H9 (cell line): ENCODE measurements at regions not wholly inside any gene's neighbourhood (a gene's known extent, or its start where the extent isn't known, plus 50 kb on each side); places are given as distances from the start of the nearest gene placed in this dataset.

Source experiments
- DNase-seq: peaks from one replicate; pipeline ENCODE4 v3.0.0-alpha.2; 2017
- H2AFZ ChIP-seq: one replicate; pipeline ENCODE4 v1.6.1; 2013; ENCODE audit warnings: mild to moderate bottlenecking, low read length, control low read depth, moderate library complexity
- H2AK5ac ChIP-seq: 2 replicates; pipeline ENCODE4 v1.6.1; 2013; ENCODE audit warnings: low read length, control low read depth, mixed read lengths; ENCODE audit not compliant: insufficient read length
- H2BK120ac ChIP-seq: one replicate; pipeline ENCODE4 v1.6.1; 2013; ENCODE audit warnings: low read depth, mild to moderate bottlenecking, low read length, control low read depth, inconsistent platforms; ENCODE audit not compliant: poor library complexity, severe bottlenecking
- H2BK12ac ChIP-seq: 2 replicates; pipeline ENCODE4 v1.6.1; 2013; ENCODE audit warnings: low read length, control low read depth, mixed read lengths, low read depth; ENCODE audit not compliant: insufficient read length
- H2BK15ac ChIP-seq: 2 replicates; pipeline ENCODE4 v1.6.1; 2013; ENCODE audit warnings: low read depth, low read length, control low read depth
- H2BK20ac ChIP-seq: one replicate; pipeline ENCODE4 v1.6.1; 2013; ENCODE audit warnings: low read depth, mild to moderate bottlenecking, low read length, control low read depth, inconsistent platforms; ENCODE audit not compliant: poor library complexity, severe bottlenecking
- H2BK5ac ChIP-seq: 2 replicates; pipeline ENCODE4 v1.6.1; 2013; ENCODE audit warnings: low read length, control low read depth, mixed read lengths; ENCODE audit not compliant: insufficient read length
- H3K14ac ChIP-seq: 2 replicates; pipeline ENCODE4 v1.6.1; 2013; ENCODE audit warnings: low read length, control low read depth; ENCODE audit not compliant: insufficient read depth
- H3K18ac ChIP-seq: 2 replicates; pipeline ENCODE4 v1.6.1; 2013; ENCODE audit warnings: low read depth, mild to moderate bottlenecking, mixed read lengths, low read length, control low read depth; ENCODE audit not compliant: insufficient read length
- H3K23ac ChIP-seq: 2 replicates; pipeline ENCODE4 v1.6.1; 2013; ENCODE audit warnings: low read length, control low read depth, mixed read lengths, low read depth; ENCODE audit not compliant: insufficient read length
- H3K23me2 ChIP-seq: 2 replicates; pipeline ENCODE4 v1.6.1; 2013; ENCODE audit warnings: low read depth, mild to moderate bottlenecking, mixed read lengths, low read length, control low read depth; ENCODE audit not compliant: insufficient read length, poor library complexity, severe bottlenecking
- H3K27ac ChIP-seq: 2 replicates; pipeline ENCODE4 v1.5.1; 2013; ENCODE audit warnings: low read length, control low read depth, mixed read lengths, low read depth; ENCODE audit not compliant: insufficient read length
- H3K27me3 ChIP-seq: 2 replicates; pipeline ENCODE4 v1.6.1; 2013; ENCODE audit warnings: low read length, control low read depth, inconsistent platforms; ENCODE audit not compliant: insufficient read depth
- H3K4ac ChIP-seq: 2 replicates; pipeline ENCODE4 v1.6.1; 2013; ENCODE audit warnings: low read depth, mild to moderate bottlenecking, control low read depth, inconsistent platforms, low read length, moderate library complexity
- H3K4me1 ChIP-seq: 2 replicates; pipeline ENCODE4 v1.6.1; 2013; ENCODE audit warnings: low read length, control low read depth, inconsistent platforms; ENCODE audit not compliant: insufficient read depth
- H3K4me2 ChIP-seq: 2 replicates; pipeline ENCODE4 v1.6.1; 2013; ENCODE audit warnings: low read length, control low read depth, mixed read lengths; ENCODE audit not compliant: insufficient read length, insufficient read depth
- H3K56ac ChIP-seq: 2 replicates; pipeline ENCODE4 v1.6.1; 2013; ENCODE audit warnings: low read depth, mild to moderate bottlenecking, mixed read lengths, low read length, control low read depth; ENCODE audit not compliant: insufficient read length
- H3K79me1 ChIP-seq: 2 replicates; pipeline ENCODE4 v1.6.1; 2013; ENCODE audit warnings: low read depth, mild to moderate bottlenecking, moderate library complexity, low read length, control low read depth, inconsistent platforms; ENCODE audit not compliant: insufficient read depth, poor library complexity, severe bottlenecking
- H3K79me2 ChIP-seq: 2 replicates; pipeline ENCODE4 v1.6.1; 2013; ENCODE audit warnings: low read length, control low read depth, inconsistent platforms; ENCODE audit not compliant: insufficient read depth
- H3K9ac ChIP-seq: 2 replicates; pipeline ENCODE4 v1.6.1; 2013; ENCODE audit warnings: low read length, control low read depth, mixed read lengths; ENCODE audit not compliant: insufficient read length; ENCODE audit errors: extremely low read depth
- H3K9me3 ChIP-seq: one replicate; pipeline ENCODE4 v1.6.1; 2013; ENCODE audit warnings: low read depth, low read length, inconsistent platforms; ENCODE audit not compliant: control insufficient read depth
- H3T11ph ChIP-seq: one replicate; pipeline ENCODE4 v1.6.1; 2013; ENCODE audit warnings: mild to moderate bottlenecking, low read length, control low read depth, inconsistent platforms
- H4K20me1 ChIP-seq: one replicate; pipeline ENCODE4 v1.6.1; 2013; ENCODE audit not compliant: control insufficient read depth, insufficient read length, insufficient read depth
- H4K5ac ChIP-seq: 2 replicates; pipeline ENCODE4 v1.6.1; 2013; ENCODE audit warnings: low read depth, mild to moderate bottlenecking, mixed read lengths, low read length, control low read depth; ENCODE audit not compliant: insufficient read length
- H4K8ac ChIP-seq: replicated peaks from 2 replicates; pipeline ENCODE4 v1.6.1; 2013; ENCODE audit warnings: low read length, control low read depth, mixed read lengths, low read depth; ENCODE audit not compliant: insufficient read length
- H4K91ac ChIP-seq: 2 replicates; pipeline ENCODE4 v1.6.1; 2013; ENCODE audit warnings: low read depth, mild to moderate bottlenecking, moderate library complexity, mixed read lengths, low read length, control low read depth; ENCODE audit not compliant: insufficient read length
- H3K27ac Mint-ChIP-seq, 3 experiments: 2 replicates in 2 of 3; 3 replicates in 1 of 3; pipeline ENCODE4 v1.8.0; 2020 to 2021; ENCODE audit warnings: mixed read lengths in 3 of 3, mild to moderate bottlenecking in 1 of 3, moderate library complexity in 1 of 3
- H3K27me3 Mint-ChIP-seq: 2 replicates; pipeline ENCODE4 v1.8.0; 2021; ENCODE audit warnings: low read depth, mild to moderate bottlenecking, moderate library complexity, mixed read lengths
- H3K36me3 Mint-ChIP-seq, 3 experiments: 2 replicates in 2 of 3; 3 replicates in 1 of 3; pipeline ENCODE4 v1.8.0; 2020 to 2021; ENCODE audit warnings: low read depth in 3 of 3, mixed read lengths in 3 of 3; ENCODE audit not compliant: insufficient read depth in 1 of 3
- H3K4me1 Mint-ChIP-seq, 2 experiments: 2 replicates each; pipeline ENCODE4 v1.8.0; 2020; ENCODE audit warnings: mixed read lengths in 2 of 2
- H3K4me3 Mint-ChIP-seq, 2 experiments: 2 replicates in 1 of 2; 3 replicates in 1 of 2; pipeline ENCODE4 v1.8.0; 2020 to 2021; ENCODE audit warnings: mild to moderate bottlenecking in 2 of 2, mixed read lengths in 2 of 2, moderate library complexity in 1 of 2
- H3K9me3 Mint-ChIP-seq, 2 experiments: 2 replicates in 1 of 2; 3 replicates in 1 of 2; pipeline ENCODE4 v1.8.0; 2020; ENCODE audit warnings: mild to moderate bottlenecking in 2 of 2, mixed read lengths in 2 of 2, moderate library complexity in 1 of 2
- WGBS: extraction: QIAGEN DNeasy Blood & Tissue Kit; methylation state at CpG from one replicate; pipeline ENCODE4 v1.1.7; 2013; ENCODE audit warnings: missing lambda C conversion rate, low lambda C conversion rate, mixed read lengths; ENCODE audit not compliant: insufficient read length; ENCODE audit errors: extremely low coverage; 5-methylcytosine and 5-hydroxymethylcytosine counted together
- TF ChIP-seq, protein P1 (sequence below): fragments of 200-600 bp; sonication (generic); conservative IDR thresholded peaks from 3 replicates; pipeline ENCODE4 v1.8.0; 2021; ENCODE audit warnings: antibody characterized with exemption, mild to moderate bottlenecking

DNA sequence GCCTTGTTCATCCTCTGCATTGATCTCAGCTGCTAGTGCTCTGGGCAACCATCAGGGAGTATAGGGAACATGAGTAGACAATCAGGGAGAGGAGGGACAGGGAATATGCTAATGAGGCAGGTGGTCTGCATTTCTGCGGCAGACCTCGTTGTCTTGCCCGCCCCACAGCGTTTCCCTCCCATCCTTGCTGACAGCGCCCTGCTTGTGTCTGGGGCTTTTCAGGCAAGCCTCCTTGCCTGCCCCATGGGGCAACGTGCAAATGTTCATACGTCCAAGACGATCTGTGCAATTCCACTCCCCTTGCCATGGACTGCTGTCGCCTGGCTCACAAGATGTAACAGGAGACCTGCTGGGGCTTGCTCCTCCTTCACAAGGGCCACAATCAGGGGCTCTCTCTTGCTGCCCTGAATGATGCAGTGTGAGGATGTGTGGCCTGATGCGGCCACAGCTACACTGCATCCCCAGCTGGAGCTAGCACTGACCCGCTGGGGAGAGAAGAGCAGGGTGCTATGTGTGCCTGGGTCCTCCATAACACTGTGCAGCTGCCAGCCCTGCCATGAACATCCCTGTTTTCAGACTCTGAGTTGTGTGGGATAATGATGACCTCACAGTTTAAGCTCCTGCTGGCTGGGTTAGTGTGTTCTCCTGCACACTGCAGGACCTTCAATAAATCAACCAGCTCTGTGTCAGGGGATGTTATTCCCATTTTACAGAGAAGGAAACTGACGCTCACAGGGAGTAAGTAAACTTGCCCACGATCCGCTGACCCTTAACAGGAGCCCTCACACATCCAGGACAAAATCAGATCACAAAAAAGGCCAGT is 211.3 kb downstream of the KLF13 start:
- H3K4me2 ChIP-seq, result no peak overlapping the region
- H2BK20ac ChIP-seq, result no peak overlapping the region
- no peak overlapping the region for H3K14ac ChIP-seq
- H4K20me1 ChIP-seq, result no peaks in the 10 kb centered on the region
- H3K27ac Mint-ChIP-seq, result no peak overlapping the region; a peak in 1 of 7 replicates
- no peak overlapping the region for H3K18ac ChIP-seq
- no peaks in the 10 kb centered on the region for H3K27me3 ChIP-seq
- no peak overlapping the region for H3K4ac ChIP-seq
- no peak overlapping the region for H2BK120ac ChIP-seq
- no peaks in the 10 kb centered on the region for H3K9me3 ChIP-seq
- H3K79me2 ChIP-seq, result no peaks in the 10 kb centered on the region
- H3K27ac ChIP-seq, result no peak overlapping the region
- no peaks in the 10 kb centered on the region for H3K79me1 ChIP-seq
- no peak overlapping the region for H2BK5ac ChIP-seq
- H3K23ac ChIP-seq, result no peak overlapping the region
- no peak overlapping the region for H4K91ac ChIP-seq
- no peak overlapping the region for H2AFZ ChIP-seq
- H3K4me1 ChIP-seq, result no peaks in the 10 kb centered on the region
- no peak overlapping the region for H2BK12ac ChIP-seq
- no peaks in the 10 kb centered on the region for H3K27me3 Mint-ChIP-seq
- H4K5ac ChIP-seq, result no peak overlapping the region
- no peak overlapping the region for H3K4me3 Mint-ChIP-seq
- H3K9ac ChIP-seq, result no peak overlapping the region
- peaks cover 6 to 10% of the 10 kb centered on the region in 2 experiments for H3K4me1 Mint-ChIP-seq
- TF ChIP-seq, protein P1, sequence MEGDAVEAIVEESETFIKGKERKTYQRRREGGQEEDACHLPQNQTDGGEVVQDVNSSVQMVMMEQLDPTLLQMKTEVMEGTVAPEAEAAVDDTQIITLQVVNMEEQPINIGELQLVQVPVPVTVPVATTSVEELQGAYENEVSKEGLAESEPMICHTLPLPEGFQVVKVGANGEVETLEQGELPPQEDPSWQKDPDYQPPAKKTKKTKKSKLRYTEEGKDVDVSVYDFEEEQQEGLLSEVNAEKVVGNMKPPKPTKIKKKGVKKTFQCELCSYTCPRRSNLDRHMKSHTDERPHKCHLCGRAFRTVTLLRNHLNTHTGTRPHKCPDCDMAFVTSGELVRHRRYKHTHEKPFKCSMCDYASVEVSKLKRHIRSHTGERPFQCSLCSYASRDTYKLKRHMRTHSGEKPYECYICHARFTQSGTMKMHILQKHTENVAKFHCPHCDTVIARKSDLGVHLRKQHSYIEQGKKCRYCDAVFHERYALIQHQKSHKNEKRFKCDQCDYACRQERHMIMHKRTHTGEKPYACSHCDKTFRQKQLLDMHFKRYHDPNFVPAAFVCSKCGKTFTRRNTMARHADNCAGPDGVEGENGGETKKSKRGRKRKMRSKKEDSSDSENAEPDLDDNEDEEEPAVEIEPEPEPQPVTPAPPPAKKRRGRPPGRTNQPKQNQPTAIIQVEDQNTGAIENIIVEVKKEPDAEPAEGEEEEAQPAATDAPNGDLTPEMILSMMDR, result no peak
- no peaks in the 10 kb centered on the region for H3K9me3 Mint-ChIP-seq
- no peaks in the 10 kb centered on the region for H3K36me3 Mint-ChIP-seq
- DNase-seq, result no peak
- H3K23me2 ChIP-seq, result no peaks in the 10 kb centered on the region
- H4K8ac ChIP-seq, result no peak overlapping the region
- no CpG with 5 or more reads among the region's 14 CpGs for WGBS
- H2BK15ac ChIP-seq, result no peak overlapping the region
- H3K56ac ChIP-seq, result no peak overlapping the region
- H2AK5ac ChIP-seq, result no peak overlapping the region
- no peak overlapping the region for H3T11ph ChIP-seq
